Upper lobe of left lung (tissue), 4 donors: ENCODE measurements at regions not wholly inside any gene's neighbourhood (a gene's known extent, or its start where the extent isn't known, plus 50 kb on each side); places are given as distances from the start of the nearest gene placed in this dataset.

Experiments used
- CTCF ChIP-seq, 6 experiments: fragments of 450-650 bp in 4 of 6; fragments of 200-600 bp in 2 of 6; sonication (generic) in 2 of 6; IDR thresholded peaks; one replicate each; pipeline ENCODE4 v1.5.1; 2016 to 2019; ENCODE audit warnings: antibody characterized with exemption in 6 of 6
- EP300 ChIP-seq, 4 donors: sonication (generic); formaldehyde crosslinking; IDR thresholded peaks; one replicate each; pipeline ENCODE4 v1.5.1; 2017; ENCODE audit warnings: antibody characterized with exemption in 4 of 4, control low read depth in 2 of 4
- POLR2A ChIP-seq, 4 donors: fragments of 450-650 bp; IDR thresholded peaks; one replicate each; pipeline ENCODE4 v1.5.1; 2016 to 2017; ENCODE audit warnings: antibody characterized with exemption in 4 of 4, mild to moderate bottlenecking in 2 of 4
- POLR2AphosphoS5 ChIP-seq, 2 donors: sonication (generic); formaldehyde crosslinking; IDR thresholded peaks; one replicate each; pipeline ENCODE4 v1.5.1; 2017; ENCODE audit warnings: antibody characterized with exemption in 2 of 2

- TF ChIP-seq CTCF (IDR thresholded peaks at IDR 0.05), result no peak
- TF ChIP-seq POLR2AphosphoS5 (IDR thresholded peaks at IDR 0.05), result no peak
- TF ChIP-seq EP300 (IDR thresholded peaks at IDR 0.05), result no peak
- TF ChIP-seq POLR2A (IDR thresholded peaks at IDR 0.05), result no peak
Observed at GRCh38 chr3:3353153-3353552, 173.7 kb upstream of the CRBN start.
